ENCODE measurements at regions not wholly inside any gene's neighbourhood (a gene's known extent, or its start where the extent isn't known, plus 50 kb on each side); places are given as distances from the start of the nearest gene placed in this dataset.
A peak's percentile ranks its signal among the peaks of the same experiment; 100 is the strongest.

GRCh38 chr9:12933957-12934356 lies 159.1 kb downstream of the LURAP1L start:
- no peak for DNase-seq (ENCODE audit: low spot score)

GRCh38 chr9:12934545-12935272 lies 159.9 kb downstream of the LURAP1L start:
- DNase-seq (ENCODE audit: low spot score), result peak; percentile 48

GRCh38 chr9:12935714-12936113 lies 160.9 kb downstream of the LURAP1L start:
- no peak for DNase-seq (ENCODE audit: low spot score)

- no peak for DNase-seq (ENCODE audit: low spot score)
Measured at GRCh38 chr9:12954441-12954840, 179.6 kb downstream of the LURAP1L start.

- DNase-seq (ENCODE audit: low spot score), result no peak
Measured at GRCh38 chr9:12955510-12956163, 180.8 kb downstream of the LURAP1L start.

GRCh38 chr9:12956261-12956660 lies 181.4 kb downstream of the LURAP1L start:
- DNase-seq (ENCODE audit: low spot score), result no peak

GRCh38 chr9:12956805-12957204 lies 182.0 kb downstream of the LURAP1L start:
- no peak for DNase-seq (ENCODE audit: low spot score)

- no peak for DNase-seq (ENCODE audit: low spot score)
Measured at GRCh38 chr9:12958279-12958678, 183.5 kb downstream of the LURAP1L start.

GRCh38 chr9:12958708-12959107 lies 183.9 kb downstream of the LURAP1L start:
- no peak for DNase-seq (ENCODE audit: low spot score)

GRCh38 chr9:12961276-12961809 lies 186.5 kb downstream of the LURAP1L start:
- no peak for DNase-seq (ENCODE audit: low spot score)

GRCh38 chr9:12963537-12963936 lies 188.7 kb downstream of the LURAP1L start:
- DNase-seq (ENCODE audit: low spot score), result no peak

GRCh38 chr9:12964271-12964670 lies 189.5 kb downstream of the LURAP1L start:
- no peak for DNase-seq (ENCODE audit: low spot score)

GRCh38 chr9:12965303-12965702 lies 190.5 kb downstream of the LURAP1L start:
- no peak for DNase-seq (ENCODE audit: low spot score)

GRCh38 chr9:12968093-12968492 lies 193.3 kb downstream of the LURAP1L start:
- no peak for DNase-seq (ENCODE audit: low spot score)

- DNase-seq (ENCODE audit: low spot score), result peak; percentile 79
Measured at GRCh38 chr9:12972608-12973589, 198.1 kb downstream of the LURAP1L start.

GRCh38 chr9:12973710-12974109 lies 198.9 kb downstream of the LURAP1L start:
- DNase-seq (ENCODE audit: low spot score), result no peak

- DNase-seq (ENCODE audit: low spot score), result no peak
Measured at GRCh38 chr9:12974671-12975070, 199.9 kb downstream of the LURAP1L start.

- DNase-seq (ENCODE audit: low spot score), result no peak
Measured at GRCh38 chr9:12975496-12975895, 200.7 kb downstream of the LURAP1L start.

GRCh38 chr9:12980085-12980851 lies 205.4 kb downstream of the LURAP1L start:
- no peak for DNase-seq (ENCODE audit: low spot score)

GRCh38 chr9:12988258-12988657 lies 213.4 kb downstream of the LURAP1L start:
- DNase-seq (ENCODE audit: low spot score), result no peak

- no peak for DNase-seq (ENCODE audit: low spot score)
Measured at GRCh38 chr9:12989669-12990068, 214.8 kb downstream of the LURAP1L start.
